Neuronal stem cell (in vitro differentiated cells): ENCODE measurements at regions not wholly inside any gene's neighbourhood (a gene's known extent, or its start where the extent isn't known, plus 50 kb on each side); places are given as distances from the start of the nearest gene placed in this dataset.
"Not testable (repeated sequence)": the region's sequence is repeated elsewhere in the genome, so short reads cannot be mapped to it uniquely, and the experiment has no call there.

ENCODE experiments used
- DNase-seq: peaks from one replicate; pipeline ENCODE4 v3.0.0-alpha.2; 2013; ENCODE audit warnings: low spot score
- H2AFZ ChIP-seq: one replicate; pipeline ENCODE4 v1.6.1; 2013; ENCODE audit warnings: mild to moderate bottlenecking, low read length, inconsistent platforms
- H2AK5ac ChIP-seq: 2 replicates; pipeline ENCODE4 v1.6.1; 2013; ENCODE audit warnings: low read depth, mild to moderate bottlenecking, inconsistent platforms, low read length, moderate library complexity, mixed read lengths
- H2BK120ac ChIP-seq: 2 replicates; pipeline ENCODE4 v1.6.1; 2013; ENCODE audit warnings: low read depth, mild to moderate bottlenecking, inconsistent platforms, low read length, moderate library complexity, mixed read lengths
- H2BK12ac ChIP-seq: one replicate; pipeline ENCODE4 v1.6.1; 2013; ENCODE audit warnings: low read length, inconsistent platforms
- H2BK15ac ChIP-seq: 2 replicates; pipeline ENCODE4 v1.6.1; 2013; ENCODE audit warnings: mild to moderate bottlenecking, low read length, inconsistent platforms, mixed read lengths
- H2BK5ac ChIP-seq: one replicate; pipeline ENCODE4 v1.6.1; 2013; ENCODE audit warnings: inconsistent platforms, mild to moderate bottlenecking, low read length, moderate library complexity
- H3K14ac ChIP-seq: one replicate; pipeline ENCODE4 v1.6.1; 2013; ENCODE audit warnings: low read length, inconsistent platforms
- H3K18ac ChIP-seq: 2 replicates; pipeline ENCODE4 v1.6.1; 2013; ENCODE audit warnings: low read length, inconsistent platforms
- H3K23ac ChIP-seq: 2 replicates; pipeline ENCODE4 v1.6.1; 2013; ENCODE audit warnings: low read depth, mild to moderate bottlenecking, mixed read lengths, low read length, inconsistent platforms; ENCODE audit not compliant: poor library complexity
- H3K27ac ChIP-seq: replicated peaks from 3 replicates; pipeline ENCODE4 v1.5.1; 2013; ENCODE audit warnings: low read length, inconsistent platforms
- H3K27me3 ChIP-seq, 3 experiments: 2 replicates each; pipeline ENCODE4 v1.6.1; 2013; ENCODE audit warnings: low read length in 3 of 3, mild to moderate bottlenecking in 2 of 3, inconsistent platforms in 1 of 3, low read depth in 1 of 3, mixed read lengths in 1 of 3, moderate library complexity in 1 of 3; ENCODE audit not compliant: control insufficient read depth in 3 of 3, insufficient read depth in 3 of 3
- H3K36me3 ChIP-seq, 2 donors: replicated peaks in 1 of 2; 2 replicates each; pipeline ENCODE4 v1.6.1; 2013; ENCODE audit warnings: low read length in 2 of 2; ENCODE audit not compliant: control insufficient read depth in 2 of 2, insufficient read depth in 2 of 2
- H3K4ac ChIP-seq: 2 replicates; pipeline ENCODE4 v1.6.1; 2013; ENCODE audit warnings: inconsistent platforms, mild to moderate bottlenecking, low read length, moderate library complexity
- H3K4me1 ChIP-seq, 2 donors: 1 replicate in 1 of 2; 2 replicates in 1 of 2; pipeline ENCODE4 v1.6.1; 2013; ENCODE audit warnings: low read length in 2 of 2, low read depth in 1 of 2; ENCODE audit not compliant: control insufficient read depth in 2 of 2, insufficient read depth in 1 of 2
- H3K4me2 ChIP-seq: one replicate; pipeline ENCODE4 v1.6.1; 2013; ENCODE audit warnings: mild to moderate bottlenecking, low read length, inconsistent platforms; ENCODE audit not compliant: insufficient read depth, poor library complexity, severe bottlenecking
- H3K4me3 ChIP-seq, 2 donors: 2 replicates each; pipeline ENCODE4 v1.5.1; 2013; ENCODE audit warnings: low read length in 2 of 2, mild to moderate bottlenecking in 2 of 2, inconsistent platforms in 1 of 2, moderate library complexity in 1 of 2
- H3K79me1 ChIP-seq: one replicate; pipeline ENCODE4 v1.6.1; 2013; ENCODE audit warnings: low read depth, mild to moderate bottlenecking, inconsistent platforms, low read length, moderate library complexity
- H3K9ac ChIP-seq: one replicate; pipeline ENCODE4 v1.6.1; 2013; ENCODE audit warnings: mild to moderate bottlenecking, low read depth, low read length, inconsistent platforms; ENCODE audit not compliant: poor library complexity
- H3K9me3 ChIP-seq, 2 donors: replicated peaks in 1 of 2; 2 replicates each; pipeline versions ENCODE3 to v1.6.1; 2013; ENCODE audit warnings: low read length in 2 of 2, mild to moderate bottlenecking in 2 of 2, inconsistent platforms in 1 of 2, low read depth in 1 of 2, mixed read lengths in 1 of 2, moderate library complexity in 1 of 2; ENCODE audit not compliant: control insufficient read depth in 2 of 2, insufficient read depth in 1 of 2
- H4K8ac ChIP-seq: one replicate; pipeline ENCODE4 v1.6.1; 2013; ENCODE audit warnings: low read depth, mild to moderate bottlenecking, inconsistent platforms, low read length, moderate library complexity
- H4K91ac ChIP-seq: one replicate; pipeline ENCODE4 v1.6.1; 2013; ENCODE audit warnings: low read length, low read depth, mild to moderate bottlenecking, inconsistent platforms; ENCODE audit not compliant: poor library complexity
- WGBS, 2 donors: extraction: QIAGEN DNeasy Blood & Tissue Kit; methylation state at CpG; one replicate each; pipeline ENCODE4 v1.1.7; 2013; ENCODE audit warnings: missing lambda C conversion rate in 2 of 2, mixed read lengths in 1 of 2; ENCODE audit not compliant: insufficient read length in 2 of 2, insufficient replicate concordance in 1 of 2; ENCODE audit errors: extremely low coverage in 2 of 2; 5-methylcytosine and 5-hydroxymethylcytosine counted together

DNA sequence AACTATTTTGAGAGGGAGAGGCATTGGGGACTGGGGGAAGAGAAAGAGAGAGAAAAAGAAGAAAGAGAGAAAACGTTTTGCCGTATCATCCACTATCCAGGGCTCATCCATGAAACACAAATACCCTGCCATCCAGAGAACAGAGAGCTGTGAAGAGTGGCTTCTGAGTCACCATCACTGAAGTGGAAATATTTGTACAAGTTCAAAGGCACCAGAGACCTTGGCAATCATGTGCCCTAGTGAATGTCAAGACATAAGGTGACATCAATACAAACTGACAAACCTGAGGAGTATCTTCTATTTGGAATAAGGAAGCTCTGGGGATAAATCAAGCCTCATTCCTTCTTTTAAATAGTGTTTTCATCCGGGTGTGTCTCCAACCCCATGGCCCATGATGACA is 197.2 kb upstream of the PROX1 start:
- Histone ChIP-seq H3K23ac (no peak overlapping the region), H2AFZ (no peak overlapping the region), H3K79me1 (no peaks in the 10 kb centered on the region), H3K4ac (no peak overlapping the region), H3K14ac (no peak overlapping the region), H2BK12ac (no peak overlapping the region), H3K9me3 (no peaks in the 10 kb centered on the region), H3K27me3 (no peaks in the 10 kb centered on the region), H3K4me1 (peaks cover 0 to 2% of the 10 kb centered on the region in 2 donors), H4K91ac (no peak overlapping the region), H2BK120ac (no peak overlapping the region), H3K27ac (no peak overlapping the region), H3K4me2 (no peak overlapping the region), H2BK5ac (no peak overlapping the region), H3K36me3 (no peaks in the 10 kb centered on the region), H4K8ac (no peak overlapping the region), H3K4me3 (no peak overlapping the region), H3K9ac (no peak overlapping the region), H2BK15ac (no peak overlapping the region), H3K18ac (no peak overlapping the region), H2AK5ac (no peak overlapping the region)
- no CpG with 5 or more reads among the region's 3 CpGs for WGBS, 2 donors
- no peak for DNase-seq

DNA sequence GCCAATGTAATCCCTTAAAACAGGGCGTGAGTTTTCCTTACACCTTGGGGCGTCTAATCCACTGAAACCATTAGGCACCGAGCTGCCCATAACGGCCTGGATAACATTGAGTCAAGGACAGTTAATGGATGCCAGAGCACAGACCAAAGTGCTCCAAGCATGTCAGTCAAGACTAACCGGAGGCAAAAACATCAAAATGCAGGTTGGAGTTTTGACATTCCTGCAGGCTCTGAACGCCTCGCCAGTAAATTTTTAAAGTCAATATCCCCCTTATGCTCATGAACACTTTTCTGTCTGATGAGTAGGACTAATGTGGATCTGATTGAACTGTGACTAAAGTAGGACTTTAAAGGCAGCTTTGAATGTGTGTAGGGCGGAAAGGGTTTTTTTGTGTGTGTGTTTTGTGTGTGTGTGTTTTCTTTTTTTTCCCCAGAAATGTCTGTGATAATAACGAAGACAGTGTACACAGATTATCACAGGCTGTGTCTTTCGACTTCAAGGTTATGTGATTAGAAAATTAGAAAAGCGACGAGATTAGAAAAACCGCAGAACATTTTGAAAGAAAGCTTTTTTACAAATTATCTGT is 194.2 kb upstream of the PROX1 start:
- Histone ChIP-seq H3K36me3 (no peaks in the 10 kb centered on the region), H3K18ac (no peak overlapping the region), H3K4me3 (no peak overlapping the region), H2AFZ (no peak overlapping the region), H3K9me3 (no peaks in the 10 kb centered on the region), H2BK12ac (no peak overlapping the region), H2BK120ac (no peak overlapping the region), H2BK15ac (no peak overlapping the region), H2BK5ac (no peak overlapping the region), H3K14ac (no peak overlapping the region), H3K27me3 (no peaks in the 10 kb centered on the region), H3K23ac (no peak overlapping the region), H3K4me2 (no peak overlapping the region), H3K79me1 (no peaks in the 10 kb centered on the region), H3K9ac (no peak overlapping the region), H3K4me1 (peaks cover 0 to 2% of the 10 kb centered on the region in 2 donors), H2AK5ac (no peak overlapping the region), H4K8ac (no peak overlapping the region), H3K27ac (no peak overlapping the region), H3K4ac (no peak overlapping the region), H4K91ac (no peak overlapping the region)
- 100% methylated on average over 1 of the region's 13 CpGs; no CpG with 5 or more reads in 1 of the 2 donors for WGBS, 2 donors
- no peak for DNase-seq

- no peaks in the 10 kb centered on the region for H3K9me3 ChIP-seq
- no peaks in the 10 kb centered on the region for H3K27me3 ChIP-seq
- no peak overlapping the region for H2AFZ ChIP-seq
- H3K9ac ChIP-seq: no peak overlapping the region
- no peak overlapping the region for H3K4me2 ChIP-seq
- H3K18ac ChIP-seq: no peak overlapping the region
- no peak overlapping the region for H3K14ac ChIP-seq
- no peak for DNase-seq
- H2BK15ac ChIP-seq: no peak overlapping the region
- H3K4me3 ChIP-seq: no peak overlapping the region
- no peak overlapping the region for H3K4ac ChIP-seq
- no peak overlapping the region for H2AK5ac ChIP-seq
- no peaks in the 10 kb centered on the region for H3K36me3 ChIP-seq
- WGBS, 2 donors: no CpG with 5 or more reads among the region's 8 CpGs
- H3K4me1 ChIP-seq: peaks cover 0 to 2% of the 10 kb centered on the region in 2 donors
- no peaks in the 10 kb centered on the region for H3K79me1 ChIP-seq
- H4K91ac ChIP-seq: no peak overlapping the region
- H3K27ac ChIP-seq: no peak overlapping the region
- no peak overlapping the region for H3K23ac ChIP-seq
- H2BK5ac ChIP-seq: no peak overlapping the region
- no peak overlapping the region for H2BK120ac ChIP-seq
- H2BK12ac ChIP-seq: no peak overlapping the region
- no peak overlapping the region for H4K8ac ChIP-seq
Observed at GRCh38 chr1:213796525-213796924, 191.2 kb upstream of the PROX1 start.

- H3K9me3 ChIP-seq, H3K36me3 ChIP-seq, H2BK12ac ChIP-seq, H2BK15ac ChIP-seq, H3K9ac ChIP-seq, H3K18ac ChIP-seq, H4K91ac ChIP-seq, H3K23ac ChIP-seq, H2BK5ac ChIP-seq, H3K14ac ChIP-seq, H3K4me2 ChIP-seq, H3K79me1 ChIP-seq, H2BK120ac ChIP-seq, H3K4ac ChIP-seq, H2AFZ ChIP-seq, DNase-seq, H3K4me1 ChIP-seq, H3K27me3 ChIP-seq, H3K4me3 ChIP-seq, H3K27ac ChIP-seq, H4K8ac ChIP-seq, H2AK5ac ChIP-seq: not testable (repeated sequence)
- no CpG with 5 or more reads among the region's 7 CpGs for WGBS, 2 donors
Observed at GRCh38 chr1:213808288-213808687, 179.5 kb upstream of the PROX1 start.
